ENCODE measurements at regions not wholly inside any gene's neighbourhood (a gene's known extent, or its start where the extent isn't known, plus 50 kb on each side); places are given as distances from the start of the nearest gene placed in this dataset.
"Not testable (repeated sequence)": the region's sequence is repeated elsewhere in the genome, so short reads cannot be mapped to it uniquely, and the experiment has no call there.

- H3K27ac ChIP-seq (ENCODE audit: low read depth); H3K9me2 ChIP-seq (ENCODE audit: insufficient read depth); H3K27me3 Mint-ChIP-seq (ENCODE audit: insufficient read depth, low read depth, poor library complexity); H3K4me1 ChIP-seq (ENCODE audit: insufficient read depth); H3K4me3 ChIP-seq; H3K9me3 Mint-ChIP-seq; H3K4me1 Mint-ChIP-seq; H2AFZ ChIP-seq; H3K36me3 ChIP-seq (ENCODE audit: insufficient read depth); H3F3A ChIP-seq (replicated peaks; ENCODE audit: low read depth); H3K4me3 Mint-ChIP-seq; H3K27ac Mint-ChIP-seq; H4K20me1 ChIP-seq (replicated peaks; ENCODE audit: insufficient read depth); ATAC-seq; DNase-seq (ENCODE audit: low spot score); H3K4me2 ChIP-seq; H3K79me2 ChIP-seq (replicated peaks; ENCODE audit: insufficient read depth); H3K27me3 ChIP-seq (ENCODE audit: insufficient read depth): not testable (repeated sequence)
- H3K36me3 Mint-ChIP-seq (ENCODE audit: low read depth), result peaks cover 52% of the 10 kb centered on the region
Observed at GRCh38 chrY:7374485-7374884, 462.9 kb upstream of the AMELY start.

GRCh38 chrY:7371953-7372352 is 460.4 kb upstream of the AMELY start:
- not testable (repeated sequence) for H3K4me1 Mint-ChIP-seq; H3K4me3 ChIP-seq; H3K27me3 Mint-ChIP-seq (ENCODE audit: insufficient read depth, low read depth, poor library complexity); ATAC-seq; H3K79me2 ChIP-seq (replicated peaks; ENCODE audit: insufficient read depth); DNase-seq (ENCODE audit: low spot score); H3K27me3 ChIP-seq (ENCODE audit: insufficient read depth); H3K4me2 ChIP-seq; H2AFZ ChIP-seq; H4K20me1 ChIP-seq (replicated peaks; ENCODE audit: insufficient read depth); H3K36me3 ChIP-seq (ENCODE audit: insufficient read depth); H3K27ac ChIP-seq (ENCODE audit: low read depth); H3K4me3 Mint-ChIP-seq; H3F3A ChIP-seq (replicated peaks; ENCODE audit: low read depth); H3K9me2 ChIP-seq (ENCODE audit: insufficient read depth); H3K4me1 ChIP-seq (ENCODE audit: insufficient read depth); H3K27ac Mint-ChIP-seq; H3K9me3 Mint-ChIP-seq
- peaks cover 48% of the 10 kb centered on the region for H3K36me3 Mint-ChIP-seq (ENCODE audit: low read depth)

- not testable (repeated sequence) for H3K9me2 ChIP-seq (ENCODE audit: insufficient read depth); H3K4me3 Mint-ChIP-seq; ATAC-seq; H3K27me3 ChIP-seq (ENCODE audit: insufficient read depth); H3K4me1 Mint-ChIP-seq; H3K4me3 ChIP-seq; H3K79me2 ChIP-seq (replicated peaks; ENCODE audit: insufficient read depth); H3K9me3 Mint-ChIP-seq; H3K27ac Mint-ChIP-seq; H2AFZ ChIP-seq; H3K4me1 ChIP-seq (ENCODE audit: insufficient read depth); H4K20me1 ChIP-seq (replicated peaks; ENCODE audit: insufficient read depth); H3K27me3 Mint-ChIP-seq (ENCODE audit: insufficient read depth, low read depth, poor library complexity); H3K36me3 ChIP-seq (ENCODE audit: insufficient read depth); H3K27ac ChIP-seq (ENCODE audit: low read depth); H3F3A ChIP-seq (replicated peaks; ENCODE audit: low read depth); H3K4me2 ChIP-seq; DNase-seq (ENCODE audit: low spot score)
- peaks cover 39% of the 10 kb centered on the region for H3K36me3 Mint-ChIP-seq (ENCODE audit: low read depth)
Observed at GRCh38 chrY:7371026-7371425, 459.5 kb upstream of the AMELY start.

- H3K27me3 ChIP-seq (ENCODE audit: insufficient read depth), result no peaks in the 10 kb centered on the region
- H3K9me2 ChIP-seq (ENCODE audit: insufficient read depth), result peaks cover 3% of the 10 kb centered on the region; the same call in 1 of the 2 replicates
- no peak overlapping the region for H2AFZ ChIP-seq
- no peak overlapping the region for H3K4me3 ChIP-seq
- Mint-ChIP-seq H3K36me3 (ENCODE audit: low read depth) (peaks cover 61% of the 10 kb centered on the region), H3K4me3 (no peak overlapping the region), H3K4me1 (peaks cover 15% of the 10 kb centered on the region), H3K9me3 (no peaks in the 10 kb centered on the region; the same call in 2 of the 3 replicates), H3K27ac (no peak overlapping the region), H3K27me3 (ENCODE audit: insufficient read depth, low read depth, poor library complexity) (no peaks in the 10 kb centered on the region)
- H3K4me2 ChIP-seq, result no peak overlapping the region
- H3K36me3 ChIP-seq (ENCODE audit: insufficient read depth), result peaks cover 4% of the 10 kb centered on the region; the same call in 1 of the 2 replicates
- ATAC-seq (no peak), DNase-seq (ENCODE audit: low spot score) (no peak)
- 0 out of 2 replicates have a peak, but pooled peaks cover 6% of the 10 kb centered on the region for H3K79me2 ChIP-seq (replicated peaks; ENCODE audit: insufficient read depth)
- no peaks in the 10 kb centered on the region for H4K20me1 ChIP-seq (replicated peaks; ENCODE audit: insufficient read depth)
- peaks cover 14% of the 10 kb centered on the region; the same call in 1 of the 2 replicates for H3K4me1 ChIP-seq (ENCODE audit: insufficient read depth)
- no peak overlapping the region for H3K27ac ChIP-seq (ENCODE audit: low read depth)
- no peaks in the 10 kb centered on the region for H3F3A ChIP-seq (replicated peaks; ENCODE audit: low read depth)
- TF ChIP-seq JUNB (IDR thresholded peaks at IDR 0.05; ENCODE audit: unreplicated experiment) (no peak), POLR2AphosphoS5 (IDR thresholded peaks at IDR 0.05; ENCODE audit: low read depth) (no peak), CTCF (conservative IDR thresholded peaks at IDR 0.05; ENCODE audit: low read depth in 2 of 2) (no peak), ETS1 (IDR thresholded peaks at IDR 0.05) (no peak), ZNF114 (CRISPR knock-in tag; IDR thresholded peaks at IDR 0.05) (no peak), ZNF331 (CRISPR knock-in tag; IDR thresholded peaks at IDR 0.05; ENCODE audit: low read depth) (no peak), NANOG (IDR thresholded peaks at IDR 0.05; ENCODE audit: borderline replicate concordance) (no peak), EZH2 (IDR thresholded peaks at IDR 0.05; ENCODE audit: low read depth, unreplicated experiment) (no peak), STAT1 (IDR thresholded peaks at IDR 0.05; ENCODE audit: unreplicated experiment) (no peak)
Observed at GRCh38 chrY:7359520-7359919, 448.0 kb upstream of the AMELY start.

All from GM23338 (cell line).